Keratinocyte (primary cell): ENCODE measurements at regions not wholly inside any gene's neighbourhood (a gene's known extent, or its start where the extent isn't known, plus 50 kb on each side); places are given as distances from the start of the nearest gene placed in this dataset.

ENCODE experiments used
- DNase-seq: peaks from one replicate; pipeline ENCODE4 v3.0.0-alpha.2; 2011; ENCODE audit warnings: low read depth, missing footprints, low spot score
- FAIRE-seq: peaks from 2 replicates; lab custom pipeline; 2011; peaks lifted over from hg19 to GRCh38; lab: Jason Lieb, UNC
- H2AFZ ChIP-seq: 2 replicates; pipeline ENCODE4 v1.6.0; 2012; ENCODE audit warnings: low read length, control low read depth, inconsistent platforms; ENCODE audit not compliant: control insufficient read depth
- H3K27ac ChIP-seq: 2 replicates; pipeline ENCODE4 v1.5.1; 2011; ENCODE audit warnings: low read length; ENCODE audit not compliant: control insufficient read depth, insufficient read depth
- H3K27me3 ChIP-seq: 3 replicates; pipeline ENCODE4 v1.6.0; 2011; ENCODE audit warnings: low read length; ENCODE audit not compliant: control insufficient read depth, insufficient read depth; ENCODE audit errors: extremely low read depth
- H3K36me3 ChIP-seq, 2 experiments: 2 replicates in 1 of 2; 3 replicates in 1 of 2; pipeline ENCODE4 v1.5.1; 2011; ENCODE audit warnings: low read length in 2 of 2, mild to moderate bottlenecking in 1 of 2; ENCODE audit not compliant: control insufficient read depth in 2 of 2, insufficient read depth in 2 of 2; ENCODE audit errors: extremely low read depth in 1 of 2
- H3K4me1 ChIP-seq: 3 replicates; pipeline ENCODE4 v1.5.1; 2011; ENCODE audit warnings: low read length; ENCODE audit not compliant: control insufficient read depth, insufficient read depth; ENCODE audit errors: extremely low read depth
- H3K4me2 ChIP-seq: 3 replicates; pipeline ENCODE4 v1.6.0; 2011; ENCODE audit warnings: low read depth, low read length; ENCODE audit not compliant: control insufficient read depth, insufficient read depth; ENCODE audit errors: extremely low read depth
- H3K4me3 ChIP-seq, 3 experiments: fragments of 200-600 bp in 1 of 3; sonication (generic) in 1 of 3; 2 replicates in 2 of 3; 3 replicates in 1 of 3; pipeline ENCODE4 v1.5.1; 2011 to 2016; ENCODE audit warnings: low read length in 3 of 3, mild to moderate bottlenecking in 3 of 3, control low read depth in 2 of 3, inconsistent platforms in 1 of 3, low read depth in 1 of 3, mixed read lengths in 1 of 3, mixed run types in 1 of 3, moderate library complexity in 1 of 3; ENCODE audit not compliant: control insufficient read depth in 2 of 3, insufficient read depth in 2 of 3; ENCODE audit errors: extremely low read depth in 1 of 3
- H3K79me2 ChIP-seq: 2 replicates; pipeline ENCODE4 v1.6.0; 2012; ENCODE audit warnings: low read length; ENCODE audit not compliant: control insufficient read depth, insufficient read depth
- H3K9ac ChIP-seq: 3 replicates; pipeline ENCODE4 v1.6.0; 2011; ENCODE audit warnings: low read length; ENCODE audit not compliant: control insufficient read depth, insufficient read depth; ENCODE audit errors: extremely low read depth
- H3K9me1 ChIP-seq: 3 replicates; pipeline ENCODE4 v1.6.0; 2011; ENCODE audit warnings: low read length; ENCODE audit not compliant: control insufficient read depth, insufficient read depth; ENCODE audit errors: extremely low read depth
- H3K9me3 ChIP-seq: 2 replicates; pipeline ENCODE4 v1.5.1; 2012; ENCODE audit warnings: low read depth, low read length; ENCODE audit not compliant: control insufficient read depth
- H4K20me1 ChIP-seq: 3 replicates; pipeline ENCODE4 v1.6.0; 2011; ENCODE audit warnings: low read length; ENCODE audit not compliant: control insufficient read depth, insufficient read depth; ENCODE audit errors: extremely low read depth
- CTCF ChIP-seq, 3 experiments: IDR thresholded peaks in 1 of 3; conservative IDR thresholded peaks in 1 of 3; optimal IDR thresholded peaks in 1 of 3; 2 replicates in 2 of 3; 3 replicates in 1 of 3; pipeline versions ENCODE3 to v1.5.1; 2011; ENCODE audit warnings: low read length in 3 of 3, mild to moderate bottlenecking in 3 of 3, moderate library complexity in 2 of 3, control low read depth in 1 of 3, inconsistent platforms in 1 of 3; ENCODE audit not compliant: insufficient read depth in 2 of 3; ENCODE audit errors: extremely low read depth in 1 of 3
- EZH2 ChIP-seq: IDR thresholded peaks from one replicate; pipeline ENCODE4 v1.6.1; 2012; ENCODE audit warnings: inconsistent platforms, mild to moderate bottlenecking, low read length, moderate library complexity
- dilution Hi-C: fragments of 300-500 bp; cut with MboI; formaldehyde crosslinking; loops from one replicate; pipeline ENCODE4 v1.7.0; 2020; ENCODE audit warnings: low sequenced_read_pairs; ENCODE audit not compliant: extremely low pct_ligation_motif_present

GRCh38 chr11:45501392-45502225 lies 163.8 kb downstream of the CHST1 start:
- FAIRE-seq, result no peak
- H3K27me3 ChIP-seq, result no peaks in the 10 kb centered on the region
- H2AFZ ChIP-seq, result no peak overlapping the region

GRCh38 chr11:45500451-45500850 lies 165.0 kb downstream of the CHST1 start:
- no peaks in the 10 kb centered on the region for H3K79me2 ChIP-seq
- DNase-seq (no peak), FAIRE-seq (no peak)
- H3K9ac ChIP-seq, result no peak overlapping the region
- no peaks in the 10 kb centered on the region for H3K9me1 ChIP-seq
- no peaks in the 10 kb centered on the region for H3K9me3 ChIP-seq
- H3K27me3 ChIP-seq, result no peaks in the 10 kb centered on the region
- H3K27ac ChIP-seq, result no peak overlapping the region
- H2AFZ ChIP-seq, result no peak overlapping the region
- H3K36me3 ChIP-seq, result no peaks in the 10 kb centered on the region
- dilution Hi-C loops, result no loop called here
- H3K4me2 ChIP-seq, result no peak overlapping the region
- no peaks in the 10 kb centered on the region for H4K20me1 ChIP-seq
- H3K4me1 ChIP-seq, result no peaks in the 10 kb centered on the region
- no peak for TF ChIP-seq EZH2
- no peak for TF ChIP-seq CTCF (optimal IDR thresholded peaks at IDR 0.05 in 1 of 3, IDR thresholded peaks at IDR 0.05 in 1 of 3, conservative IDR thresholded peaks at IDR 0.05 in 1 of 3; ENCODE audit: extremely low read depth in 1 of 3, insufficient read depth in 2 of 3, low read length in 3 of 3)
- H3K4me3 ChIP-seq, result no peak overlapping the region

More at GRCh38 chr11:45501392-45502225, 163.8 kb downstream of the CHST1 start:
- no peaks in the 10 kb centered on the region for H3K9me3 ChIP-seq
- no peak overlapping the region for H3K27ac ChIP-seq
- no peak overlapping the region for H3K9ac ChIP-seq
- no peaks in the 10 kb centered on the region for H3K4me1 ChIP-seq
- H3K4me3 ChIP-seq, result no peak overlapping the region
- H3K4me2 ChIP-seq, result no peak overlapping the region
- DNase-seq, result no peak
- H4K20me1 ChIP-seq, result no peaks in the 10 kb centered on the region
- TF ChIP-seq EZH2, result no peak
- TF ChIP-seq CTCF (optimal IDR thresholded peaks at IDR 0.05 in 1 of 3, IDR thresholded peaks at IDR 0.05 in 1 of 3, conservative IDR thresholded peaks at IDR 0.05 in 1 of 3; ENCODE audit: extremely low read depth in 1 of 3, insufficient read depth in 2 of 3, low read length in 3 of 3), result no peak
- no peaks in the 10 kb centered on the region for H3K36me3 ChIP-seq
- no peaks in the 10 kb centered on the region for H3K9me1 ChIP-seq
- dilution Hi-C loops, result no loop called here
- H3K79me2 ChIP-seq, result no peaks in the 10 kb centered on the region
